PC-9 (cell line): ENCODE measurements at regions not wholly inside any gene's neighbourhood (a gene's known extent, or its start where the extent isn't known, plus 50 kb on each side); places are given as distances from the start of the nearest gene placed in this dataset.

ENCODE experiments used
- CTCF ChIP-seq: fragments of 200-600 bp; sonication (generic); conservative IDR thresholded peaks from 2 replicates; pipeline ENCODE4 v1.6.1; 2017; ENCODE audit warnings: mixed run types, antibody characterized with exemption, mild to moderate bottlenecking, moderate library complexity
- EZH2 ChIP-seq: fragments of 200-600 bp; sonication (generic); IDR thresholded peaks from 2 replicates; pipeline ENCODE4 v1.8.0; 2017; ENCODE audit warnings: antibody characterized with exemption, low read depth

GRCh38 chrX:35006361-35006760 is 63.8 kb downstream of the FAM47B start:
- TF ChIP-seq CTCF, result no peak
- no peak for TF ChIP-seq EZH2
